ENCODE measurements at regions not wholly inside any gene's neighbourhood (a gene's known extent, or its start where the extent isn't known, plus 50 kb on each side); places are given as distances from the start of the nearest gene placed in this dataset.
"Not testable (repeated sequence)": the region's sequence is repeated elsewhere in the genome, so short reads cannot be mapped to it uniquely, and the experiment has no call there.

DNA sequence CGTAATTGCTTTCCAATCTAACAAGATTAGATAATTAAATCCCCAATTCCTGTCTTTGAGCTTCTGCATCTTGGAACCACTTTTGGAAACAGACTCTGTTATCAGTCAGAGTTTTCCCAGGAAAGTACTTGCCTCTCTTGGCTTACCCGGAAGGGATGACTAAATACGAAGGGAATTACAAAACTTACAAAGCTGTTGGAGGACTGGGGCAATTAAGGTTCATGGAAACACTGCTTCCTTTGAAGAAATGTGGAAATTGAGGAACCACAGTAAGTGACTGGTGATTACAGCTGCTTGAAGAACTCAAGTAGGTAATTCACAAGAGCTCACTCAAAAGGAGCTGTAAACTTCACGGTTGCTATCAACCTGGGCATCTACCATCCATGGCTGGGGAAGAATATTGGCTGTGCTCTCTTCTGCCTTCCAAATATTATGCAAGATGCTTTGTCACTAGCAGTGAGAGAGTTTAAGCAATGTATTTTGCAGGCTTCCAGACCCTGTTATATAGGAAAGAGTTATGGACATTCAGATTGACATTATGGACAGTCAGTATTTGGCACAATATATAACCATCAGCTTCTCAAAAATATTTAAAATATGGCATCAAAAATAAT is 104.6 kb upstream of the MAN2A1 start:
- DNase-seq (ENCODE audit: low spot score), result no peak
- intact Hi-C loops (cut with DNase I), result no loop called here

DNA sequence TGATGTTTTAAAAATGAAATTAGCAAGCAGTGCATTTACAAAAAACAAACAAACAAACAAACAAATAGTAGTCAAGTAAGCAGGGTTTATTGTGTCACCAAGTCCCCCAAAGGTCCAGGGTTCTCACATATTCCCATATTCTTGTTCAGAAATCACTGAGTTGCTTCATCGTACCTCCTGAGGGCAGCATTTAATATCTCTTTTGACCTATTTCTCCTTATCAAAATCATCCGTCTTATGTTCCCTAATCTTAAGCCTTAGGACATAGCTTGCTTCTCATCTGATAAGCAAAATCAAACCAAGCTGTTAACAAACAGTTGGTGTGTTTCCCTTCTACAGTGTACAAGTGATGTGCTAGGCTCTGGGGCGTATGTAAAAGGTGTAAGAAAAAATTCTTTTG is 109.5 kb upstream of the MAN2A1 start:
- intact Hi-C loops (cut with DNase I), result no loop called here
- no peak for DNase-seq (ENCODE audit: low spot score)

DNA sequence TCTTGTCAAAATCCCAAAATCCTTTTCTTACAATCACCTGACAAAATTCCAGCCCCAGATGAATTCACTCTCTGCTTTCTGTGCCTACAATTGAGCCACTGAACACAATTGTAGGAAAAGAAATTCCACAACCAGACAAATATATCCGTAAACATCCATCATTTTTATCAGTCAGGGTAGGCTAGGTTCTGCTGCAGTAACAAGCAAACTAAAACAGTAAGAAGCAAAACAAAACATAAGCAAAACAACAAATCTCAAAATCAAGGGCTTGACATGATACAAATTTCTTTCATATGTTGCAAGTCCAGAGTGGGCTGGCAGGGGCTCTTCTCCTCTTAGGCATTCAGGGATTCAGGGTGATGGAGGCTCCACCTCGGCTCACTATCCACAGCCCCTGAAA is 114.2 kb upstream of the MAN2A1 start:
- no peak for DNase-seq (ENCODE audit: low spot score)
- intact Hi-C loops (cut with DNase I), result no loop called here

DNA sequence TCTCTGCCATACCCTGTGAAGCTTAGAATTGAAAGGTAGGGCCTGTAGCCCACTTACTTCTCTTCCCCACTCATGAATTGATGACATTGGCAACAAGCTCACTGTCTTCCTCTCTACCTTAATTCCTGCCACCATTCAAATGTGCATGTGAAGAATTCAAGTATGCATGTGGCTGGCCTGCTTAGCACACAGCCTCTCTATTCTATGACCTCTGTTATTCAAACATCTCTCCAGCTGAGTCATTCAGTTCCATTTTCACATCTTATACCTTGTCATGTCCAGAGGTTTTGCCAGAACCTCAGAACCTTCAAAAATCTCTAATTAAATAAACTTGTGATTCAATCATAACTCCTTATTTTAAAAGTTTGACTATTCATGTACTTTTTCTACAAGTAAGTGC is 114.7 kb upstream of the MAN2A1 start:
- DNase-seq (ENCODE audit: low spot score), result no peak
- intact Hi-C loops (cut with DNase I), result no loop called here

DNA sequence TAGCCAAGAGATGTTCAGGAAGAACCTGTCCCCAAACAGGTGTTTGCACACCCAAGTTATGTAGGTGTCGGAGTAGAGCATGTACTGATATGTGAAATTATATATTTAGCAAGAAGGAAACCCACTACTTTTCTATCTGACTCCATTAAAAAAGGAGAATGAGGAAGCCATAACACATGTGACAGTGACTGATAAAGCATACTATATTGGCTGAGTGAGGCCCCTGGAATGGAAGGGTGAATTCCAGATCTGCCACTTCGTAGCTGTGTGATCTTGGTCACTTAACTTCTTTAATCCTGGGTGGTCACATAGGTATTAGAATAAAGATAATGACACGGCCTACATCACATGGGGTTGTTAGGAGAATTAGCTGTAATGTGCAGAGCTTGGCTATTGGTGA is 116.0 kb upstream of the MAN2A1 start:
- DNase-seq (ENCODE audit: low spot score), result no peak
- intact Hi-C loops (cut with DNase I), result no loop called here

DNA sequence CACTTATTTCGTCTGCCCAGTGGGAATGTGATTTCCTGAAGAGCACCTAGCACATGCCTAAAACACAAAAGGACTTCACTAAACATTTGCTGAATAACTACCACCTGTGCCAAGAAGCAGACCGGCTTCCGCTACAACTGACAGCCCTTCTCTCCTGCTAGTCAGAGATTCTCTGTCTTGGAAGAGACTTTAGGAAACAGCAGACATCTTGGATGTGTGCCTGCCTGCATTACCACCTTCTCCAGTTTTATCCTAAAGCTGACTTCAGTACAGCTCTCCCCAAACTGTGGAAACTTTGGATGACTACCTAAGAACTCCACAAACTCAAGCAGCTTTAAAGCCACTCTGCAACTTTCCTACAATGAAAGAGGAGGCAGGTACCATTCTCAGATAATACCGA is 116.5 kb upstream of the MAN2A1 start:
- no peak for DNase-seq (ENCODE audit: low spot score)
- intact Hi-C loops (cut with DNase I), result no loop called here

- intact Hi-C loops (cut with DNase I), result no loop called here
- DNase-seq (ENCODE audit: low spot score), result no peak
Observed at GRCh38 chr5:109571785-109572184, 117.9 kb upstream of the MAN2A1 start.

DNA sequence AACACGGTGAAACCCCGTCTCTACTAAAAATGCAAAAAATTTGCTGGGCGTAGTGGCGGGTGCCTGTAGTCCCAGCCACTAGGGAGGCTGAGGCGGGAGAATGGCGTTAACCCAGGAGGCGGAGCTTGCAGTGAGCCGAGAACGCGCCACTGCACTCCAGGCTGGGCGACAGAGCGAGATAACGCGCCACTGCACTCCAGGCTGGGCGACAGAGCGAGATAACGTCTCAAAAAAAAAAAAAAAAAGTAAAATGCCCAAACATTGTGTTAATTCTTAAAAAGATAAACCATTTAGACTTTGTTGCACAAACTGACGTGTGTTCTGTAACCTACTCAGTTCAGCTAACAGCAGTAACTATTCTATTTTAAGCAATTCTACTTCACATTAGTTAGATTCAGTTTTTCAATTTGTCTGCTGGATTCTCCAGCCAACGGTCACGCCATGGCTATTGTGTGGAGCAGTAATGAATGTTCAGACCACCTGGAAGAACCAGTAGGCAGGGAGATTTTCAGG is 119.3 kb upstream of the MAN2A1 start:
- intact Hi-C loops (cut with DNase I), result no loop called here
- no peak for DNase-seq (ENCODE audit: low spot score)

DNA sequence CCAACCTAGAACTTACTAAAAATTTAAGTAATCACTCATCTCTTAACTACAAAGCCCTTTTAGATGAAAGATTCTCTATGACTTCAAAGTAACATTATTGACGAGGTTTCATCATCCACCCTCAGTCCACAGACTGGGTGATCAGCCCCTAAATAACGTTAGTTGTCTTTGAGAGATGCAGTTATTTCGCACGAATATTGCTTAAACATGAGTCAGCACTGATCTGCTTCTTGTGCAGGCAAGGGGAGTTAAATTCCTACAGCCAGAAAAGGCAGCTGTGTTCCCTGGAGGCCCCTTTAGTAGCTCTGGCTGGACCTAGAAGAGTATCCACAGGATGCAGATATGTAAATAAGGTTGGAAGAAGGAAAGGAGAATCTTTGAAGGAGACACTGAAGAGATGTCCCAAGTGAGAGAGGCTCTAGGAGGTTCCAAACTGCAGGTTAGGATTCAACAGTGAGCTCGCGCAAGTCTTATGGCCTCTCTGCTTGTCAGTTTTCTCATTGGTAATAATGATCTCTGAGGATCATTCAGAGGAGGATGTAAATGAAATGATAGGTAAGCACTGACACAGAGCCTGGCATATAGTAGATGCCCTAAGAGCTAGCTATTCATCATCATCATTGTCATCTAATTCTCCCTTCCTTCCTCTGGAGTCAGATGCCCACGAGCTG is 122.2 kb upstream of the MAN2A1 start:
- DNase-seq (ENCODE audit: low spot score), result no peak
- intact Hi-C loops (cut with DNase I), result no loop called here

- DNase-seq (ENCODE audit: low spot score), result no peak
- intact Hi-C loops (cut with DNase I), result no loop called here
Observed at GRCh38 chr5:109566361-109566760, 123.4 kb upstream of the MAN2A1 start.

DNA sequence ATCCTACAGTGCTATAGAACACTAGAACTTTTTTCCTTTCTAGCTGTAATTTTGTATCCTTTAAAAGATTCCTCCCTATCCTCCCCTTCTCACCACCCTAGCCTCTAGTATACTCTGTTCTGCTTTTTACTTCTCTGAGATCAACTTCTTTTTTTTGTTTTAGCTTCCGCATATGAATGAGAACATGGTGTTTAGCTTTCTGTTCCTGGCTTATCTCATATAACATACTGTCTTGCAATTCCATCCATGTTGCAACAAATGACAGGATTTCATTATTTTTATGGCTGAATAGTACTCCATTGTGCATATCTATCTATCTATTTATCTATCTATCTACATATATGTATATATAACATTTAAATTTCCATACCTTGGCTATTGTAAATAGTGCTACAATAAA is 126.0 kb upstream of the MAN2A1 start:
- intact Hi-C loops (cut with DNase I), result no loop called here
- DNase-seq (ENCODE audit: low spot score), result no peak

DNA sequence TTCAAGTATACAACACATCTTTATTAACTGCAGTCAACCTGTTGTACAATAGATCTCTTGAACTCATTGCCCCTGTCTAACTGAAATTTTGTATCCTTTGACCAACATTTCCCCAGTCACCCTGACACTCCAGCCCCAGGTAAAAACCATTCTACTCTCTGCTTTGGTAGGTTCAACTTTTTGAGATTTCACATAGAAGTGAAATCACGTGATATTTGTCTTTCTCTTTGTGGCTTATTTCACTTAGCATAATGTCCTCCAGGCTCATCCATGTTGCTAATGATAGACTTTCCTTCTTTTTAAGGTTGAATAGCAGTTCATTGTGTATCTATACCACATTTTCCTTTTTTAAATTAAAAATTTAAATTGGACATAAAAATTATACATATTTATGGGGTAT is 126.5 kb upstream of the MAN2A1 start:
- no peak for DNase-seq (ENCODE audit: low spot score)
- intact Hi-C loops (cut with DNase I), result no loop called here

DNA sequence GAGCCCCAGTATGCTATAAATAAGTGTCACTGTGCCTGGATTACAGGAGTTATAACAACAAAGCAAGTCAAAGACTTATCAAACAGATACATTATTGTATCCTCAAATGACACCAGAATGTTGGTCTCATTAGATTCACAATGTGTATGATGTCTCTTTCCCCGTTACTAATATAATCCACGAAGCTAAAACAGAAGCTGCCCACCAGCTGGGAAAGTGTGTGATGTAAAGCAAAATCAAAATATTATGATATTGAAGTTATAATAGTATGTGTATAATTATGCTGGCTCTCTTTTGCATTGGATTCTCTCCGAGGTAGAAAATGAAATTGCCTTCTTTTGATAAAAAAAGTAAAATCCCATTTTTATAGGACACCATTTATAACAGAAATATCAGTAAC is 127.3 kb upstream of the MAN2A1 start:
- no peak for DNase-seq (ENCODE audit: low spot score)
- intact Hi-C loops (cut with DNase I), result no loop called here

DNA sequence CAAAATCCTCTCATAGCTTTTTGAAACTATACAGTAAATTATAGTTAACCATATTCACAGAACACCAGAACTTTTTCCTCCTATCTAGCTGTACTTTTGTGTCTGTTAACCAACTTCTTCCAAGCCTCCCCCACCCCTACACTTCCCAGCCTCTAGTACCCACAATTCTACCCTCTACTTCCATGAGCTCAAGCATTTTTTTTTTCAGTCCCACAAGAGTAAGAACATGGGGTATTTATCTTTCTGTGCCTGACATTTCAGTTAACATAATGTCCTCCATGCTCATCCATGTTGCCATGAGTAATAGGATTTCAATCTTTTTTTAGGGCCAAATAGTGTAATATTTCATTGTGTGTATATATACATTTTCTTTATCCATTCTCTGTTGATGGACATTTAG is 128.3 kb upstream of the MAN2A1 start:
- intact Hi-C loops (cut with DNase I), result no loop called here
- DNase-seq (ENCODE audit: low spot score), result no peak

- intact Hi-C loops (cut with DNase I), result no loop called here
- DNase-seq (ENCODE audit: low spot score), result no peak
Observed at GRCh38 chr5:109560554-109560953, 129.2 kb upstream of the MAN2A1 start.

- DNase-seq (ENCODE audit: low spot score), result no peak
- intact Hi-C loops (cut with DNase I), result no loop called here
Observed at GRCh38 chr5:109558952-109559351, 130.8 kb upstream of the MAN2A1 start.

DNA sequence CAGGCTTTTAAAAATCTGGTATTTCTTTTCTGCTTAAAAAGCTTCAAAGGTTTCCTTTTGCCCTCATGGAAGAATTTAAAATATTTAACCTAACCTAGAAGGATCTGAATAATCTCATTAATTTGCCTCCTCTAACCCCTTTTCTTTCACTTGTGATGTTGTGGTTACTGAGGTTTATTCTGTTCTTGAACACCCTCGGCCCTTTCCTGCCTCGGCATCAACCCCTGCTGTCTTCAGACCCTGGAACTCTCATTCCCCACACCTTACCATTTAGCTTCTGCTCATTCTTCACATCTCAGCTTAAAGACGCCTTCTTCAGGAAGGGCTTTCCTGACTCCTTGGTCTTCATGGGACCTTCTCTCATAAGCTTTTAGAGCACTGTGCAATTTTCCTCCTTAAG is 131.4 kb upstream of the MAN2A1 start:
- intact Hi-C loops (cut with DNase I), result no loop called here
- DNase-seq (ENCODE audit: low spot score), result no peak

DNA sequence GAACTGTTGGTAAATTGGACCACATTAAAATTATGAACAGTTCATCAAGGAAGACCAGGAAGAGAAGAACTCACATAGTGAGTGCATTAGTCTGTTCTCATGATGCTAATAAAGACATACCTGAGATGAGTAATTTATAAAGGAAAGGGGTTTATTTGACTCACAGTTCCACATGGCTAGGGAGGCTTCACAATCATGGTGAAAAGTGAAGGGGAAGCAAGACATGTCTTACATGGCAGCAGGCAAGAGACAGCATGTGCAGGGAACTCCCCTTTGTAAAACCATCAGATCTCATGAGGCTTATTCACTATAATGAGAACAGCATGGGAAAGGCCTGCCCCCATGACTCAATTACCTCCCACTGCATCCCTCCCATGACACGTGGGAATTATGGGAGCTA is 135.9 kb upstream of the MAN2A1 start:
- intact Hi-C loops (cut with DNase I), result no loop called here
- DNase-seq (ENCODE audit: low spot score), result no peak

- DNase-seq (ENCODE audit: low spot score); intact Hi-C loops (cut with DNase I): not testable (repeated sequence)
Observed at GRCh38 chr5:109551234-109551633, 138.5 kb upstream of the MAN2A1 start.

- intact Hi-C loops (cut with DNase I), result no loop called here
- DNase-seq (ENCODE audit: low spot score), result no peak
Observed at GRCh38 chr5:109550077-109550476, 139.7 kb upstream of the MAN2A1 start.

DNA sequence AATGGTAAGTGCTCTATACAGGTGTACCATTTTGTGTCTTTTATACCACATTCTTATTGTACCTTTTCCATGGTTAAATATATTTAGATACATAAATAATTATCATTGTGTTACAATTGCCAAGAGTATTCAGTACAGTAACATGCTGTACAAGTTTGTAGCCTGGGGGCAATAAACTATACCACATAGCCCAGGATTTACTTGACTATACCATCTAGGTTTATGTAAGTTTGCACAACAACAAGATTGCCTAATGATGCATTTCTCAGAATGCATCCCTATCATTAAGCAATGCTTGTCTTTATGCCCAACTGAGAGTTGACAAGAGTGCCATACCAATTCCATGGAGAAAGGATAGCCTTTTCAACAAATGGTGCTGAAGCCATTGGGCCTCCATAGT is 136.7 kb upstream of the PJA2 start:
- DNase-seq (ENCODE audit: low spot score), result no peak
- intact Hi-C loops (cut with DNase I), result no loop called here

GRCh38 chr5:109544873-109545272 is 135.1 kb upstream of the PJA2 start:
- DNase-seq (ENCODE audit: low spot score); intact Hi-C loops (cut with DNase I): not testable (repeated sequence)

All from cardiac septum (tissue), 1 donor.